ENCODE measurements at regions not wholly inside any gene's neighbourhood (a gene's known extent, or its start where the extent isn't known, plus 50 kb on each side); places are given as distances from the start of the nearest gene placed in this dataset.

GRCh38 chr12:75564398-75564797, 53.0 kb upstream of the KRR1 start (continued):
- TF ChIP-seq, protein P1, sequence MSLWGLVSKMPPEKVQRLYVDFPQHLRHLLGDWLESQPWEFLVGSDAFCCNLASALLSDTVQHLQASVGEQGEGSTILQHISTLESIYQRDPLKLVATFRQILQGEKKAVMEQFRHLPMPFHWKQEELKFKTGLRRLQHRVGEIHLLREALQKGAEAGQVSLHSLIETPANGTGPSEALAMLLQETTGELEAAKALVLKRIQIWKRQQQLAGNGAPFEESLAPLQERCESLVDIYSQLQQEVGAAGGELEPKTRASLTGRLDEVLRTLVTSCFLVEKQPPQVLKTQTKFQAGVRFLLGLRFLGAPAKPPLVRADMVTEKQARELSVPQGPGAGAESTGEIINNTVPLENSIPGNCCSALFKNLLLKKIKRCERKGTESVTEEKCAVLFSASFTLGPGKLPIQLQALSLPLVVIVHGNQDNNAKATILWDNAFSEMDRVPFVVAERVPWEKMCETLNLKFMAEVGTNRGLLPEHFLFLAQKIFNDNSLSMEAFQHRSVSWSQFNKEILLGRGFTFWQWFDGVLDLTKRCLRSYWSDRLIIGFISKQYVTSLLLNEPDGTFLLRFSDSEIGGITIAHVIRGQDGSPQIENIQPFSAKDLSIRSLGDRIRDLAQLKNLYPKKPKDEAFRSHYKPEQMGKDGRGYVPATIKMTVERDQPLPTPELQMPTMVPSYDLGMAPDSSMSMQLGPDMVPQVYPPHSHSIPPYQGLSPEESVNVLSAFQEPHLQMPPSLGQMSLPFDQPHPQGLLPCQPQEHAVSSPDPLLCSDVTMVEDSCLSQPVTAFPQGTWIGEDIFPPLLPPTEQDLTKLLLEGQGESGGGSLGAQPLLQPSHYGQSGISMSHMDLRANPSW (CRISPR knock-in tag; conservative IDR thresholded peaks at IDR 0.05; ENCODE audit: low read depth): no peak
- TF ChIP-seq NFYB (CRISPR knock-in tag; conservative IDR thresholded peaks at IDR 0.05; ENCODE audit: low read depth) (no peak), CREB1 (CRISPR knock-in tag; IDR thresholded peaks at IDR 0.05) (no peak), RELA (CRISPR knock-in tag; IDR thresholded peaks at IDR 0.05; ENCODE audit: borderline replicate concordance) (no peak)
- TF ChIP-seq, protein P2, sequence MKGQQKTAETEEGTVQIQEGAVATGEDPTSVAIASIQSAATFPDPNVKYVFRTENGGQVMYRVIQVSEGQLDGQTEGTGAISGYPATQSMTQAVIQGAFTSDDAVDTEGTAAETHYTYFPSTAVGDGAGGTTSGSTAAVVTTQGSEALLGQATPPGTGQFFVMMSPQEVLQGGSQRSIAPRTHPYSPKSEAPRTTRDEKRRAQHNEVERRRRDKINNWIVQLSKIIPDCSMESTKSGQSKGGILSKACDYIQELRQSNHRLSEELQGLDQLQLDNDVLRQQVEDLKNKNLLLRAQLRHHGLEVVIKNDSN (CRISPR knock-in tag; IDR thresholded peaks at IDR 0.05): no peak
- TF ChIP-seq, protein P3, sequence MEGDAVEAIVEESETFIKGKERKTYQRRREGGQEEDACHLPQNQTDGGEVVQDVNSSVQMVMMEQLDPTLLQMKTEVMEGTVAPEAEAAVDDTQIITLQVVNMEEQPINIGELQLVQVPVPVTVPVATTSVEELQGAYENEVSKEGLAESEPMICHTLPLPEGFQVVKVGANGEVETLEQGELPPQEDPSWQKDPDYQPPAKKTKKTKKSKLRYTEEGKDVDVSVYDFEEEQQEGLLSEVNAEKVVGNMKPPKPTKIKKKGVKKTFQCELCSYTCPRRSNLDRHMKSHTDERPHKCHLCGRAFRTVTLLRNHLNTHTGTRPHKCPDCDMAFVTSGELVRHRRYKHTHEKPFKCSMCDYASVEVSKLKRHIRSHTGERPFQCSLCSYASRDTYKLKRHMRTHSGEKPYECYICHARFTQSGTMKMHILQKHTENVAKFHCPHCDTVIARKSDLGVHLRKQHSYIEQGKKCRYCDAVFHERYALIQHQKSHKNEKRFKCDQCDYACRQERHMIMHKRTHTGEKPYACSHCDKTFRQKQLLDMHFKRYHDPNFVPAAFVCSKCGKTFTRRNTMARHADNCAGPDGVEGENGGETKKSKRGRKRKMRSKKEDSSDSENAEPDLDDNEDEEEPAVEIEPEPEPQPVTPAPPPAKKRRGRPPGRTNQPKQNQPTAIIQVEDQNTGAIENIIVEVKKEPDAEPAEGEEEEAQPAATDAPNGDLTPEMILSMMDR (IDR thresholded peaks at IDR 0.05): no peak
- TF ChIP-seq, protein P4, sequence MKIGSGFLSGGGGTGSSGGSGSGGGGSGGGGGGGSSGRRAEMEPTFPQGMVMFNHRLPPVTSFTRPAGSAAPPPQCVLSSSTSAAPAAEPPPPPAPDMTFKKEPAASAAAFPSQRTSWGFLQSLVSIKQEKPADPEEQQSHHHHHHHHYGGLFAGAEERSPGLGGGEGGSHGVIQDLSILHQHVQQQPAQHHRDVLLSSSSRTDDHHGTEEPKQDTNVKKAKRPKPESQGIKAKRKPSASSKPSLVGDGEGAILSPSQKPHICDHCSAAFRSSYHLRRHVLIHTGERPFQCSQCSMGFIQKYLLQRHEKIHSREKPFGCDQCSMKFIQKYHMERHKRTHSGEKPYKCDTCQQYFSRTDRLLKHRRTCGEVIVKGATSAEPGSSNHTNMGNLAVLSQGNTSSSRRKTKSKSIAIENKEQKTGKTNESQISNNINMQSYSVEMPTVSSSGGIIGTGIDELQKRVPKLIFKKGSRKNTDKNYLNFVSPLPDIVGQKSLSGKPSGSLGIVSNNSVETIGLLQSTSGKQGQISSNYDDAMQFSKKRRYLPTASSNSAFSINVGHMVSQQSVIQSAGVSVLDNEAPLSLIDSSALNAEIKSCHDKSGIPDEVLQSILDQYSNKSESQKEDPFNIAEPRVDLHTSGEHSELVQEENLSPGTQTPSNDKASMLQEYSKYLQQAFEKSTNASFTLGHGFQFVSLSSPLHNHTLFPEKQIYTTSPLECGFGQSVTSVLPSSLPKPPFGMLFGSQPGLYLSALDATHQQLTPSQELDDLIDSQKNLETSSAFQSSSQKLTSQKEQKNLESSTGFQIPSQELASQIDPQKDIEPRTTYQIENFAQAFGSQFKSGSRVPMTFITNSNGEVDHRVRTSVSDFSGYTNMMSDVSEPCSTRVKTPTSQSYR (CRISPR knock-in tag; IDR thresholded peaks at IDR 0.05): no peak
- TF ChIP-seq, protein P5, sequence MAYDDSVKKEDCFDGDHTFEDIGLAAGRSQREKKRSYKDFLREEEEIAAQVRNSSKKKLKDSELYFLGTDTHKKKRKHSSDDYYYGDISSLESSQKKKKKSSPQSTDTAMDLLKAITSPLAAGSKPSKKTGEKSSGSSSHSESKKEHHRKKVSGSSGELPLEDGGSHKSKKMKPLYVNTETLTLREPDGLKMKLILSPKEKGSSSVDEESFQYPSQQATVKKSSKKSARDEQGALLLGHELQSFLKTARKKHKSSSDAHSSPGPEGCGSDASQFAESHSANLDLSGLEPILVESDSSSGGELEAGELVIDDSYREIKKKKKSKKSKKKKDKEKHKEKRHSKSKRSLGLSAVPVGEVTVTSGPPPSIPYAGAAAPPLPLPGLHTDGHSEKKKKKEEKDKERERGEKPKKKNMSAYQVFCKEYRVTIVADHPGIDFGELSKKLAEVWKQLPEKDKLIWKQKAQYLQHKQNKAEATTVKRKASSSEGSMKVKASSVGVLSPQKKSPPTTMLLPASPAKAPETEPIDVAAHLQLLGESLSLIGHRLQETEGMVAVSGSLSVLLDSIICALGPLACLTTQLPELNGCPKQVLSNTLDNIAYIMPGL (CRISPR knock-in tag; IDR thresholded peaks at IDR 0.05): no peak

- no peak for DNase-seq (ENCODE audit: low spot score)
- no peak for ATAC-seq
- H3K27ac Mint-ChIP-seq: no peak overlapping the region
- H3K9me3 Mint-ChIP-seq: peaks cover 29% of the 10 kb centered on the region
- H3K36me3 Mint-ChIP-seq: peaks cover 19% of the 10 kb centered on the region
- CTCF ChIA-PET: no interaction called here
- TF ChIP-seq PRRX2 (CRISPR knock-in tag; IDR thresholded peaks at IDR 0.05): no peak
- H3K4me3 Mint-ChIP-seq: no peak overlapping the region
- POLR2A ChIA-PET: no interaction called here
- H3K27me3 Mint-ChIP-seq (ENCODE audit: low read depth): no peaks in the 10 kb centered on the region; the same call in 1 of the 2 replicates
- peaks cover 2% of the 10 kb centered on the region; the same call in 1 of the 2 replicates for H3K4me1 Mint-ChIP-seq
Observed at GRCh38 chr12:75563351-75563750, 51.9 kb upstream of the KRR1 start.

- CTCF ChIA-PET: no interaction called here
- TF ChIP-seq CREM (CRISPR knock-in tag; IDR thresholded peaks at IDR 0.05) (no peak), AR (CRISPR knock-in tag; IDR thresholded peaks at IDR 0.05) (no peak), PRRX2 (CRISPR knock-in tag; IDR thresholded peaks at IDR 0.05) (no peak), SMAD3 (CRISPR knock-in tag; IDR thresholded peaks at IDR 0.05; ENCODE audit: borderline replicate concordance) (no peak), JAZF1 (CRISPR knock-in tag; IDR thresholded peaks at IDR 0.05) (no peak)
- TF ChIP-seq, protein P6, sequence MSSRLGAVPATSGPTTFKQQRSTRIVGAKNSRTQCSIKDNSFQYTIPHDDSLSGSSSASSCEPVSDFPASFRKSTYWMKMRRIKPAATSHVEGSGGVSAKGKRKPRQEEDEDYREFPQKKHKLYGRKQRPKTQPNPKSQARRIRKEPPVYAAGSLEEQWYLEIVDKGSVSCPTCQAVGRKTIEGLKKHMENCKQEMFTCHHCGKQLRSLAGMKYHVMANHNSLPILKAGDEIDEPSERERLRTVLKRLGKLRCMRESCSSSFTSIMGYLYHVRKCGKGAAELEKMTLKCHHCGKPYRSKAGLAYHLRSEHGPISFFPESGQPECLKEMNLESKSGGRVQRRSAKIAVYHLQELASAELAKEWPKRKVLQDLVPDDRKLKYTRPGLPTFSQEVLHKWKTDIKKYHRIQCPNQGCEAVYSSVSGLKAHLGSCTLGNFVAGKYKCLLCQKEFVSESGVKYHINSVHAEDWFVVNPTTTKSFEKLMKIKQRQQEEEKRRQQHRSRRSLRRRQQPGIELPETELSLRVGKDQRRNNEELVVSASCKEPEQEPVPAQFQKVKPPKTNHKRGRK (CRISPR knock-in tag; IDR thresholded peaks at IDR 0.05; ENCODE audit: borderline replicate concordance): no peak
- TF ChIP-seq, protein P1 (CRISPR knock-in tag; conservative IDR thresholded peaks at IDR 0.05; ENCODE audit: low read depth): no peak
Observed at GRCh38 chr12:75561921-75562320, 50.5 kb upstream of the KRR1 start.

More at GRCh38 chr12:75561921-75562320, 50.5 kb upstream of the KRR1 start:
- DNase-seq (ENCODE audit: low spot score) (no peak), ATAC-seq (no peak)
- no peak overlapping the region for H3K4me3 Mint-ChIP-seq
- H3K4me1 Mint-ChIP-seq: peaks cover 4% of the 10 kb centered on the region; the same call in 1 of the 2 replicates
- POLR2A ChIA-PET: no interaction called here
- no peaks in the 10 kb centered on the region; the same call in 1 of the 2 replicates for H3K27me3 Mint-ChIP-seq (ENCODE audit: low read depth)
- peaks cover 19% of the 10 kb centered on the region for H3K36me3 Mint-ChIP-seq
- H3K9me3 Mint-ChIP-seq: peaks cover 24% of the 10 kb centered on the region
- no peak overlapping the region for H3K27ac Mint-ChIP-seq

Measured in WTC11 (cell line).